Activated CD8-positive, alpha-beta memory T cell treated with anti-CD3 and anti-CD28 coated beads, Interleukin-2, amount 10 ng/mL, durations not matched to agents 7 days and 5 days (primary cell): ENCODE measurements at regions not wholly inside any gene's neighbourhood (a gene's known extent, or its start where the extent isn't known, plus 50 kb on each side); places are given as distances from the start of the nearest gene placed in this dataset.

Experiments used
- ATAC-seq: fragments of 150-1000 bp; cut with Tn5 transposase; one replicate; pipeline ENCODE4 v1.10.0; 2021; ENCODE audit warnings: moderate library complexity
- CTCF ChIA-PET: fragments of 350-600 bp; sonication (Branson Sonifier 250); formaldehyde crosslinking; loops from one replicate; lab custom pipeline; 2021; ENCODE audit warnings: antibody characterized with exemption; lab: Charles Lee
- DNase-seq: peaks from one replicate; pipeline ENCODE4 v3.0.0-alpha.2; 2020
- H3K27ac Mint-ChIP-seq: one replicate; pipeline ENCODE4 v1.8.0; 2021; ENCODE audit warnings: mild to moderate bottlenecking, mixed read lengths
- H3K27me3 Mint-ChIP-seq: one replicate; pipeline ENCODE4 v1.8.0; 2021; ENCODE audit warnings: mixed read lengths
- H3K36me3 Mint-ChIP-seq: one replicate; pipeline ENCODE4 v1.8.0; 2021; ENCODE audit warnings: mild to moderate bottlenecking, mixed read lengths
- H3K4me1 Mint-ChIP-seq: one replicate; pipeline ENCODE4 v1.8.0; 2021; ENCODE audit warnings: mixed read lengths
- H3K4me3 Mint-ChIP-seq: one replicate; pipeline ENCODE4 v1.8.0; 2021; ENCODE audit warnings: mild to moderate bottlenecking, moderate library complexity, mixed read lengths
- H3K9me3 Mint-ChIP-seq: one replicate; pipeline ENCODE4 v1.8.0; 2022; ENCODE audit warnings: low read depth, mixed read lengths

GRCh38 chrX:5415738-5416137 is 812.9 kb downstream of the NLGN4X start:
- Mint-ChIP-seq H3K4me1 (no peaks in the 10 kb centered on the region), H3K27me3 (no peaks in the 10 kb centered on the region), H3K27ac (no peak overlapping the region), H3K36me3 (no peaks in the 10 kb centered on the region), H3K9me3 (no peaks in the 10 kb centered on the region), H3K4me3 (no peak overlapping the region)
- ATAC-seq (no peak), DNase-seq (no peak)
- CTCF ChIA-PET: no interaction called here

- ATAC-seq (no peak), DNase-seq (no peak)
- H3K9me3 Mint-ChIP-seq: no peaks in the 10 kb centered on the region
- H3K27ac Mint-ChIP-seq: no peak overlapping the region
- H3K4me3 Mint-ChIP-seq: no peak overlapping the region
- H3K36me3 Mint-ChIP-seq: no peaks in the 10 kb centered on the region
- no peaks in the 10 kb centered on the region for H3K27me3 Mint-ChIP-seq
- CTCF ChIA-PET: no interaction called here
- H3K4me1 Mint-ChIP-seq: no peaks in the 10 kb centered on the region
These were observed 819.6 kb downstream of the NLGN4X start for GRCh38 chrX:5409106-5409505.

DNA sequence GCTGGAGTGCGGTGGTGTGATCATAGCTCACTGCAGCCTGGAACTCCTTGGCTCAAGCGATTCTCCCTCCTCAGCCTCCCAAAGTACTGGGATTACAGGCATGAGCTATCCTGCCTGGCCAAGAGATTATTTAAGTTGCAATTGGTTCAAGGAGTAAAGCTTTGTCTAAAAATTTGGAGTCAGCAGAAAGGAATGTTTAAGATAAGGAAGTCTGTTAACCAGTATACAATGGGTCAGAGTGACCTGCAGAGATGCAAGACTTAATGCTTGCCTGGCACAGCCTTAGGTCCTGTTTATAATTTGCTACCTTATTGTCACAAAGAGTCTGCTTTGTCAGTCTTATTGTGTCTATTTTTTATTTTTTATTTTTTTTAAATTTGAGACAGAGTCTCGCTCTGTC is 826.2 kb downstream of the NLGN4X start:
- Mint-ChIP-seq H3K4me1 (no peaks in the 10 kb centered on the region), H3K27me3 (no peaks in the 10 kb centered on the region), H3K27ac (no peak overlapping the region), H3K36me3 (no peaks in the 10 kb centered on the region), H3K9me3 (no peaks in the 10 kb centered on the region), H3K4me3 (no peak overlapping the region)
- CTCF ChIA-PET: no interaction called here
- ATAC-seq (no peak), DNase-seq (no peak)

GRCh38 chrX:5399403-5399802 is 829.3 kb downstream of the NLGN4X start:
- Mint-ChIP-seq H3K9me3 (peaks cover 3% of the 10 kb centered on the region), H3K4me3 (no peak overlapping the region), H3K27me3 (no peaks in the 10 kb centered on the region), H3K4me1 (no peaks in the 10 kb centered on the region), H3K36me3 (no peaks in the 10 kb centered on the region), H3K27ac (no peak overlapping the region)
- CTCF ChIA-PET: no interaction called here
- no peak for DNase-seq
- ATAC-seq: no peak

GRCh38 chrX:5397409-5397808 is 831.3 kb downstream of the NLGN4X start:
- Mint-ChIP-seq H3K27ac (no peak overlapping the region), H3K4me3 (no peak overlapping the region), H3K9me3 (peaks cover 5% of the 10 kb centered on the region), H3K4me1 (no peaks in the 10 kb centered on the region), H3K36me3 (no peaks in the 10 kb centered on the region), H3K27me3 (no peaks in the 10 kb centered on the region)
- ATAC-seq (no peak), DNase-seq (no peak)
- CTCF ChIA-PET: no interaction called here

DNA sequence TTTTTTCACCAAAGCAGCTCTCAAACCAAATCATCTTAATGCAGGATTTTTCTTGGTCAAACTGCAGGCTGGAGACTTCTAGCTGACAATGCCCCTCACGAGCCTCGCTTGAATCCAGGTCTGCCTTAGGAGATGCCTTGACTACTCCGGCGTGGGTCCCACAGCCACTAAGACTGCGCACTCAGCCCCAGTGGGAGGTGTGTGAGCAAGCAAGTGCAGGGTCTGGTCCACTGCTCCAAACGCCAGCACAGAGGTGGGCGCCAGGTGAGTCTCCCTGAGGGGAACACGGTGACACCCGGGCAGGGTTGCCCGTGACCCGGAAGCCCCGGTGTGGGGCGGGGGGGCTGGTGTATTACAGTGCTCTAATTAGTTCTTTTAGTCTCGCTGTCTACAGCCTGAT is 838.3 kb downstream of the NLGN4X start:
- no peak for ATAC-seq
- Mint-ChIP-seq H3K27me3 (no peaks in the 10 kb centered on the region), H3K4me3 (no peak overlapping the region), H3K36me3 (no peaks in the 10 kb centered on the region), H3K4me1 (no peaks in the 10 kb centered on the region), H3K9me3 (peaks cover 5% of the 10 kb centered on the region), H3K27ac (no peak overlapping the region)
- CTCF ChIA-PET: no interaction called here
- no peak for DNase-seq

DNA sequence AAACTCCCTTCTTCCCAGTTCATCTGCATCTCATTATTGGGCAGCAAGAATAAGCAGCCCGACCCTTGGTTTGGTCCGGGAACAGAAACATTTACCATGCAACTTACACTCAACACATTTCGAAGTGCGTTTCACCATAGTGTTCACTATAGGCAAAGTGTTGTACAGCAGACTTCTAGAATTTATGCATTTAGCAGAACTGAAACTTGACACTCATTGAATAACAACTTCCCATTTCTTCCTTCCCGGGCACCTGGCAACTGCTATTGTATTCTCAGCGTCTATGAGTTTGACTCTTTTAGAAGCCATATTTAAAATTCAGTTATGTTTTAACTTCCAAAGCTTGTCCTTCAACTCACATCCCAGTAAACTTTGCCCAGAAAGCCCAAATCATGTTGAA is 840.6 kb downstream of the NLGN4X start:
- Mint-ChIP-seq H3K4me3 (no peak overlapping the region), H3K9me3 (peaks cover 2% of the 10 kb centered on the region), H3K36me3 (no peaks in the 10 kb centered on the region), H3K27me3 (no peaks in the 10 kb centered on the region), H3K27ac (no peak overlapping the region), H3K4me1 (no peaks in the 10 kb centered on the region)
- ATAC-seq (no peak), DNase-seq (no peak)
- CTCF ChIA-PET: no interaction called here

DNA sequence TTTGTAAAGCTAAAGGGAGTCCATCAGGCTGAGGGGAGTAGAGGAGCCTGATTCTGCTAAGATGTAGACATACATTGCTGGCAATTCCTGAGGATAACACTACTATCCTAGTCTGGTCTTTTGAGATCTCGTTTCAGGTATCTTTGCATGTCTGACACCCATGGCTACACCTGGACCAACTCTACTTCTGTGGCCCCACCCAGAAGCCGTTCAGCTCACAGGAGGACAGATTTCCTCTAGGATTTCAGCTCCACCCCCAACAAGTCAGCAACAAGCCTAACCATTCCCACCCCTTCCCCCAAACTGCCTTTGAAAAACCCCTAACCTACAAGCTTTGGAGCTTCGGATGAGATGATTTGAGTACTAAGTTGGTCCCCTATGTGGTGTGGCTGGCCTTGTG is 848.2 kb downstream of the NLGN4X start:
- H3K4me1 Mint-ChIP-seq: no peaks in the 10 kb centered on the region
- no peak overlapping the region for H3K4me3 Mint-ChIP-seq
- no peak overlapping the region for H3K27ac Mint-ChIP-seq
- CTCF ChIA-PET: no interaction called here
- H3K9me3 Mint-ChIP-seq: no peaks in the 10 kb centered on the region
- no peak for ATAC-seq
- DNase-seq: no peak
- no peaks in the 10 kb centered on the region for H3K36me3 Mint-ChIP-seq
- H3K27me3 Mint-ChIP-seq: no peaks in the 10 kb centered on the region

DNA sequence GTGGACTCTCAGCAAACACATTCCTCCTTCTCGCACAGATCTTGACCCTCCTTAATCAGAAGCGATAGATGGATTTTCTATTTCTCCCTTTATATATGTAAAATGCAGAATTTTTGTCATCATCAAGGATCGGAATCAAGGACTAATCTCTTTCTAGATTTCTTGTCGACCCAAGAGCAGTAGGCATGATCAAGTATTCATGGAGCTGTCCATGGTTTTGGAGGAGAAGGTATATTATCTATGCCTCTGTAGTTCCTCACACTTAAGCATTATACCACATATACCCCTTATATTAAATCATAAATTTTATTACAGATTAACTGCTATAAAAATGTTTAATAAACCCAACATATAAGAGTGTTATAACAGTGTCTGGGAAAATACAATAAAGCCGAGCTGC is 886.8 kb downstream of the NLGN4X start:
- no peak overlapping the region for H3K27ac Mint-ChIP-seq
- no peak overlapping the region for H3K4me3 Mint-ChIP-seq
- no peaks in the 10 kb centered on the region for H3K36me3 Mint-ChIP-seq
- H3K27me3 Mint-ChIP-seq: no peaks in the 10 kb centered on the region
- H3K4me1 Mint-ChIP-seq: no peaks in the 10 kb centered on the region
- CTCF ChIA-PET: no interaction called here
- ATAC-seq (no peak), DNase-seq (no peak)
- H3K9me3 Mint-ChIP-seq: no peaks in the 10 kb centered on the region

DNA sequence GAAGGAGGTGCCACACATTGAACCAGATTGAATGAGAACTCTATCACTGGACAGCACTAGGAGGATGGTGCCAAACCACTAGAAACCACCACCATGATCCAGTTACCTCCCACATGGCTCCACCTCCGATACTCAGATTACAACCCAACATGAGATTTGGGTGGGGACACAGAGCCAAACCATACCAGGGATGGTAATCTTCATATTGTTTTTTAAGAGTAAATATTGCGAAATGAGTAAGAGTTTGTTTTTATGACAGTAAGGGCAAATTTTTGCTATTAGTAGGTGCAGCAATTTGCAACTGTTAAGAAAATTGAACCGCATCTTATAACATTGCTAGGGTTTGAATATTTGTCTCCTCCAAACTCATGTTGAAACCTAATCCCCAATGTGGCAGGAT is 891.5 kb downstream of the NLGN4X start:
- H3K9me3 Mint-ChIP-seq: no peaks in the 10 kb centered on the region
- ATAC-seq (no peak), DNase-seq (no peak)

GRCh38 chrX:5324546-5324945 is 904.1 kb downstream of the NLGN4X start:
- Mint-ChIP-seq H3K27ac (no peak overlapping the region), H3K36me3 (no peaks in the 10 kb centered on the region), H3K27me3 (no peaks in the 10 kb centered on the region), H3K4me1 (no peaks in the 10 kb centered on the region), H3K9me3 (peaks cover 4% of the 10 kb centered on the region), H3K4me3 (no peak overlapping the region)
- ATAC-seq (no peak), DNase-seq (no peak)
- CTCF ChIA-PET: no interaction called here

More for the DNA sequence above, 891.5 kb downstream of the NLGN4X start:
- Mint-ChIP-seq H3K4me3 (no peak overlapping the region), H3K36me3 (no peaks in the 10 kb centered on the region), H3K27me3 (no peaks in the 10 kb centered on the region), H3K4me1 (no peaks in the 10 kb centered on the region), H3K27ac (no peak overlapping the region)
- CTCF ChIA-PET: no interaction called here

GRCh38 chrX:5314148-5314547 is 914.5 kb downstream of the NLGN4X start:
- H3K4me1 Mint-ChIP-seq: no peaks in the 10 kb centered on the region
- no peaks in the 10 kb centered on the region for H3K36me3 Mint-ChIP-seq
- no peaks in the 10 kb centered on the region for H3K27me3 Mint-ChIP-seq
- H3K27ac Mint-ChIP-seq: no peak overlapping the region
- CTCF ChIA-PET: no interaction called here
- DNase-seq (no peak), ATAC-seq (no peak)
- no peaks in the 10 kb centered on the region for H3K9me3 Mint-ChIP-seq
- H3K4me3 Mint-ChIP-seq: no peak overlapping the region

- no peak for ATAC-seq
- Mint-ChIP-seq H3K4me3 (no peak overlapping the region), H3K27me3 (no peaks in the 10 kb centered on the region), H3K36me3 (no peaks in the 10 kb centered on the region), H3K27ac (no peak overlapping the region), H3K9me3 (peaks cover 5% of the 10 kb centered on the region), H3K4me1 (no peaks in the 10 kb centered on the region)
- CTCF ChIA-PET: no interaction called here
- no peak for DNase-seq
These were observed 921.3 kb downstream of the NLGN4X start for GRCh38 chrX:5307416-5307815.

DNA sequence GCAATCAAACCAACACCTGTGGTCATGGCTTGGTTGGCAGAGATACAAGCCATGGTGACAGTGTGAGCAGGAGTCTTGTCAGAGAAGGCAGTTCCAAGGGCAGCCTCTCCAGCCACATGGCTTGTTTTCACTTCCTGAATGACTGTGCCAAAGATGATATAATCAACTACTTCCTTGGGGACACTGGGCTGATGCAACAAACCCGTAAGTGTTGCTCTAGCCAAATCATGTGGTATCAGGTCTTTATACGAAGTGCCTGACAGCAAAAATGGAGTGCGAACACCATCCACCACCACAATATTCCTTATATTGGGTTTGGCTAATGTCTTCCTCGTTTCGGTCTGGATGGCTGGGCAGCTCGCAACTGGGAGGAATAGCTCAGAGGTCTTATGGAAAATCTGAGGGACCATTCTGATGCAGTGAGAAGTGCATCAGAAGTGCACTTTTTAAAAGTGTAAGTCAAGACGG is 922.0 kb downstream of the NLGN4X start:
- ATAC-seq (no peak), DNase-seq (no peak)
- Mint-ChIP-seq H3K9me3 (peaks cover 7% of the 10 kb centered on the region), H3K27ac (no peak overlapping the region), H3K27me3 (no peaks in the 10 kb centered on the region), H3K36me3 (no peaks in the 10 kb centered on the region), H3K4me3 (no peak overlapping the region), H3K4me1 (no peaks in the 10 kb centered on the region)
- CTCF ChIA-PET: no interaction called here

DNA sequence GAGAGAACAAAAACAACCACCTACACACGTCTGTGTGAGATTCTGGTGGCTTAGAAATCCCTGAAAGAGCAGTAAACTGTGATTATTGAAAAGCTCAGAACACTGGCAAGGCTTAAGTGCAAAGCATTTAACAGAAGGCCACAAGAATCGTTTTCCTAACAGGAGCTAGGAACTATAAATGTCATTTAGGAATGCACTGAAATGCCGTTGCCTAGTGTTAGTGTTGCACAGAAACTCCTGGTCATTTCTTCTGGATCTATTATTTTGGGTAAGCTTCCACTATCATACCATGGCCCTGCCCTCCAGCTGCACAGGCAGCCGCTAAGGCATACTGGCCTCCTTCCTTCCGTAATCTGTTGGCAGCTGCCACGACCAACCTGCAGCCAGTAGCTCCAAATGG is 923.2 kb downstream of the NLGN4X start:
- H3K9me3 Mint-ChIP-seq: peaks cover 7% of the 10 kb centered on the region
- H3K4me3 Mint-ChIP-seq: no peak overlapping the region
- no peaks in the 10 kb centered on the region for H3K27me3 Mint-ChIP-seq
- H3K27ac Mint-ChIP-seq: no peak overlapping the region
- no peaks in the 10 kb centered on the region for H3K36me3 Mint-ChIP-seq
- no peaks in the 10 kb centered on the region for H3K4me1 Mint-ChIP-seq
- ATAC-seq: no peak
- DNase-seq: no peak
- CTCF ChIA-PET: no interaction called here
